H1 (cell line): ENCODE measurements at regions not wholly inside any gene's neighbourhood (a gene's known extent, or its start where the extent isn't known, plus 50 kb on each side); places are given as distances from the start of the nearest gene placed in this dataset.
A peak's percentile ranks its signal among the peaks of the same experiment; 100 is the strongest.

ENCODE experiments used
- CTCF ChIA-PET: fragments of 300-600 bp; sonication (Branson Sonifier 250); formaldehyde crosslinking; loops from one replicate; lab custom pipeline; 2021; ENCODE audit not compliant: partially characterized antibody; lab: Charles Lee
- POLR2A ChIA-PET: fragments of 300-600 bp; sonication (Branson Sonifier 250); formaldehyde crosslinking; loops from one replicate; lab custom pipeline; 2021; ENCODE audit warnings: inconsistent platforms; ENCODE audit not compliant: partially characterized antibody; lab: Charles Lee
- DNase-seq, 2 experiments: peaks; one replicate each; pipeline versions ENCODE4 v3.0.0 to v3.0.0-alpha.2; 2010 to 2022; ENCODE audit warnings: low spot score in 2 of 2, low read depth in 1 of 2, mixed read lengths in 1 of 2
- FAIRE-seq: peaks from 2 replicates; lab custom pipeline; 2011; peaks lifted over from hg19 to GRCh38; lab: Jason Lieb, UNC
- H2AFZ ChIP-seq: 2 replicates; pipeline ENCODE4 v1.8.1; 2012; ENCODE audit warnings: low read length, inconsistent platforms
- H2AK5ac ChIP-seq: 2 replicates; pipeline ENCODE4 v1.6.1; 2013; ENCODE audit warnings: low read depth, low read length
- H2BK120ac ChIP-seq: replicated peaks from 2 replicates; pipeline ENCODE3; 2013; ENCODE audit warnings: low read depth, low read length, inconsistent platforms
- H2BK12ac ChIP-seq: 2 replicates; pipeline ENCODE4 v1.6.1; 2013; ENCODE audit warnings: low read depth, low read length
- H2BK15ac ChIP-seq: 2 replicates; pipeline ENCODE4 v1.6.1; 2013; ENCODE audit warnings: low read length
- H2BK20ac ChIP-seq: 2 replicates; pipeline ENCODE4 v1.6.1; 2013; ENCODE audit warnings: low read length
- H2BK5ac ChIP-seq: 2 replicates; pipeline ENCODE4 v1.6.1; 2013; ENCODE audit warnings: low read depth, low read length
- H3K14ac ChIP-seq: 2 replicates; pipeline ENCODE4 v1.6.1; 2013; ENCODE audit warnings: inconsistent platforms; ENCODE audit not compliant: insufficient read length
- H3K18ac ChIP-seq: 2 replicates; pipeline ENCODE4 v1.6.1; 2013; ENCODE audit warnings: low read length; ENCODE audit errors: extremely low read depth
- H3K23ac ChIP-seq: 2 replicates; pipeline ENCODE4 v1.6.1; 2013; ENCODE audit warnings: inconsistent platforms; ENCODE audit not compliant: insufficient read length
- H3K23me2 ChIP-seq: 2 replicates; pipeline ENCODE4 v1.6.1; 2013; ENCODE audit warnings: low read depth, low read length
- H3K27ac ChIP-seq: 2 replicates; pipeline ENCODE4 v1.6.1; 2011; ENCODE audit warnings: low read depth, low read length, inconsistent platforms
- H3K27me3 ChIP-seq, 4 experiments: replicated peaks in 1 of 4; 1 replicate in 1 of 4; 2 replicates in 3 of 4; pipeline versions ENCODE4 v1.6.1 to v1.8.1; 2011 to 2013; ENCODE audit warnings: low read length in 3 of 4, mild to moderate bottlenecking in 3 of 4, inconsistent platforms in 2 of 4, mixed read lengths in 2 of 4, moderate library complexity in 1 of 4; ENCODE audit not compliant: control insufficient read depth in 3 of 4, insufficient read depth in 3 of 4; ENCODE audit errors: extremely low read depth in 1 of 4
- H3K36me3 ChIP-seq, 4 experiments: 2 replicates each; pipeline versions ENCODE4 v1.6.1 to v1.8.1; 2011 to 2013; ENCODE audit warnings: mild to moderate bottlenecking in 4 of 4, low read length in 3 of 4, moderate library complexity in 2 of 4, control low read depth in 1 of 4, inconsistent platforms in 1 of 4; ENCODE audit not compliant: insufficient read depth in 4 of 4, control insufficient read depth in 2 of 4
- H3K4ac ChIP-seq: replicated peaks from 2 replicates; pipeline ENCODE3; 2013; ENCODE audit warnings: low read length, low read depth, mixed read lengths, inconsistent platforms; ENCODE audit not compliant: insufficient read length
- H3K4me1 ChIP-seq, 4 experiments: replicated peaks in 1 of 4; 1 replicate in 1 of 4; 2 replicates in 3 of 4; pipeline versions ENCODE4 v1.6.1 to v1.8.1; 2011 to 2013; ENCODE audit warnings: low read length in 3 of 4, inconsistent platforms in 2 of 4, mixed read lengths in 1 of 4; ENCODE audit not compliant: insufficient read depth in 4 of 4, control insufficient read depth in 3 of 4
- H3K4me2 ChIP-seq, 2 experiments: 2 replicates each; pipeline versions ENCODE4 v1.6.1 to v1.8.1; 2011 to 2013; ENCODE audit warnings: low read depth in 2 of 2, low read length in 2 of 2, control low read depth in 1 of 2, inconsistent platforms in 1 of 2, mild to moderate bottlenecking in 1 of 2; ENCODE audit not compliant: insufficient read depth in 1 of 2
- H3K4me3 ChIP-seq, 4 experiments: fragments of 200-600, 300-600 bp in 1 of 4; sonication (generic), shearing (Covaris generic), sonication (Bioruptor Twin) in 1 of 4; 2 replicates each; pipeline versions ENCODE4 v1.5.1 to v1.8.1; 2011 to 2016; ENCODE audit warnings: low read length in 4 of 4, low read depth in 3 of 4, control low read depth in 2 of 4, inconsistent platforms in 2 of 4, mild to moderate bottlenecking in 2 of 4, mixed read lengths in 1 of 4, moderate library complexity in 1 of 4; ENCODE audit not compliant: insufficient read depth in 2 of 4; ENCODE audit errors: extremely low read depth in 1 of 4
- H3K56ac ChIP-seq: replicated peaks from 2 replicates; pipeline ENCODE3; 2013; ENCODE audit warnings: low read depth, mild to moderate bottlenecking, mixed read lengths, low read length, inconsistent platforms; ENCODE audit not compliant: insufficient read length
- H3K79me1 ChIP-seq: 2 replicates; pipeline ENCODE4 v1.6.1; 2013; ENCODE audit warnings: low read depth, low read length, control low read depth
- H3K79me2 ChIP-seq, 2 experiments: 2 replicates each; pipeline versions ENCODE4 v1.6.1 to v1.8.1; 2012 to 2013; ENCODE audit warnings: low read length in 2 of 2, mild to moderate bottlenecking in 2 of 2, inconsistent platforms in 1 of 2; ENCODE audit not compliant: insufficient read depth in 2 of 2, control insufficient read depth in 1 of 2
- H3K9ac ChIP-seq, 4 experiments: replicated peaks in 1 of 4; 1 replicate in 1 of 4; 2 replicates in 3 of 4; pipeline versions ENCODE4 v1.6.1 to v1.8.1; 2011 to 2013; ENCODE audit warnings: low read depth in 3 of 4, low read length in 3 of 4, control low read depth in 2 of 4, mild to moderate bottlenecking in 2 of 4, moderate library complexity in 2 of 4, inconsistent platforms in 1 of 4; ENCODE audit errors: extremely low read depth in 1 of 4
- H3K9me3 ChIP-seq, 2 experiments: 2 replicates each; pipeline versions ENCODE4 v1.6.1 to v1.8.1; 2012 to 2013; ENCODE audit warnings: mild to moderate bottlenecking in 2 of 2, moderate library complexity in 2 of 2, control low read depth in 1 of 2, inconsistent platforms in 1 of 2, low read depth in 1 of 2, low read length in 1 of 2, mixed read lengths in 1 of 2; ENCODE audit not compliant: insufficient read depth in 2 of 2
- H4K20me1 ChIP-seq, 2 experiments: replicated peaks in 1 of 2; 2 replicates each; pipeline versions ENCODE3 to v1.8.1; 2011 to 2013; ENCODE audit warnings: inconsistent platforms in 2 of 2, low read length in 2 of 2, mild to moderate bottlenecking in 1 of 2; ENCODE audit not compliant: insufficient read depth in 2 of 2, control insufficient read depth in 1 of 2
- H4K5ac ChIP-seq: 2 replicates; pipeline ENCODE4 v1.6.1; 2013; ENCODE audit warnings: low read length, low read depth, mixed read lengths, inconsistent platforms; ENCODE audit not compliant: insufficient read length
- H4K8ac ChIP-seq: 2 replicates; pipeline ENCODE4 v1.8.0; 2013; ENCODE audit warnings: mild to moderate bottlenecking, moderate library complexity, low read length, inconsistent platforms; ENCODE audit not compliant: insufficient read depth; ENCODE audit errors: extremely low read depth
- H4K91ac ChIP-seq: replicated peaks from 2 replicates; pipeline ENCODE3; 2013; ENCODE audit warnings: low read length, mixed read lengths, inconsistent platforms; ENCODE audit not compliant: insufficient read length
- ASH2L ChIP-seq: fragments of 200-600, 300-600 bp; sonication (generic); IDR thresholded peaks from one replicate; pipeline ENCODE4 v1.7.1; 2017; ENCODE audit warnings: low read length
- CEBPB ChIP-seq: IDR thresholded peaks from 2 replicates; pipeline ENCODE4 v1.6.1; 2012; ENCODE audit warnings: low read depth, low read length
- MAX ChIP-seq: IDR thresholded peaks from 2 replicates; pipeline ENCODE4 v1.6.1; 2012; ENCODE audit warnings: inconsistent platforms
- RAD21 ChIP-seq, 2 experiments: IDR thresholded peaks in 1 of 2; conservative IDR thresholded peaks in 1 of 2; 2 replicates each; pipeline ENCODE4 v1.6.1; 2011; ENCODE audit warnings: low read depth in 2 of 2, low read length in 2 of 2, improper control_type of control experiment in 1 of 2, inconsistent platforms in 1 of 2, mild to moderate bottlenecking in 1 of 2, moderate library complexity in 1 of 2
- SUZ12 ChIP-seq: fragments of 200-600 bp; sonication (generic); IDR thresholded peaks from 2 replicates; pipeline ENCODE4 v1.6.1; 2012; ENCODE audit warnings: mild to moderate bottlenecking, inconsistent platforms, low read length, moderate library complexity, mixed read lengths
- WGBS, 2 experiments: shearing (Covaris generic) in 1 of 2; methylation state at CpG; one replicate each; pipeline versions ENCODE4 v1.1.6 to v1.1.7; 2013 to 2015; ENCODE audit warnings: low lambda C conversion rate in 2 of 2, mixed read lengths in 2 of 2, inconsistent platforms in 1 of 2, low coverage in 1 of 2, missing lambda C conversion rate in 1 of 2; ENCODE audit not compliant: insufficient replicate concordance in 2 of 2, insufficient coverage in 1 of 2, insufficient read length in 1 of 2; ENCODE audit errors: extremely low coverage in 1 of 2, missing lambda C conversion rate in 1 of 2; 5-methylcytosine and 5-hydroxymethylcytosine counted together

GRCh38 chr5:107772418-107773310 is 101.9 kb upstream of the EFNA5 start:
- no peak overlapping the region for H2AFZ ChIP-seq

More at GRCh38 chr5:107772418-107773310, 101.9 kb upstream of the EFNA5 start:
- no peaks in the 10 kb centered on the region; a peak in 1 of 7 replicates for H3K27me3 ChIP-seq
- no peak overlapping the region for H3K27ac ChIP-seq
- no peaks in the 10 kb centered on the region for H3K36me3 ChIP-seq
- no peaks in the 10 kb centered on the region for H4K20me1 ChIP-seq
- no peak for DNase-seq
- no peak overlapping the region for H3K23ac ChIP-seq
- H2AK5ac ChIP-seq: peak overlapping the region; percentile 87; the same call in 1 of the 2 replicates
- no peaks in the 10 kb centered on the region for H3K23me2 ChIP-seq
- no peak overlapping the region for H4K5ac ChIP-seq
- H3K79me2 ChIP-seq: no peaks in the 10 kb centered on the region
- H3K18ac ChIP-seq: peak overlapping the region; percentile 41; the same call in 1 of the 2 replicates
- H2BK12ac ChIP-seq: 0 out of 2 replicates have a peak overlapping the region, but pooled peaks have one; percentile 30
- peak overlapping the region; percentile 31 to 35; a peak in 3 of 4 replicates for H3K4me2 ChIP-seq
- H3K56ac ChIP-seq: no peak overlapping the region
- no peak overlapping the region for H3K14ac ChIP-seq
- ChIA-PET POLR2A (interaction anchor here (1.1 kb wide), 1 partner anchor 8 kb away, joined by 3 read pairs; no protein-coding TSS in a partner anchor), CTCF (interaction anchor here (0.6 kb wide), 1 partner anchor 14 kb away, joined by 3 read pairs; no protein-coding TSS in a partner anchor)
- no peaks in the 10 kb centered on the region for H3K9me3 ChIP-seq
- no peak overlapping the region for H2BK20ac ChIP-seq
- no peak for FAIRE-seq
- peaks cover 0 to 19% (median 6%) of the 10 kb centered on the region in 4 experiments; a peak in 5 of 7 replicates for H3K4me1 ChIP-seq
- no peak overlapping the region; the same call in 1 of the 2 replicates for H4K8ac ChIP-seq
- no peaks in the 10 kb centered on the region for H3K79me1 ChIP-seq
- TF ChIP-seq MAX: no peak
- no peak for TF ChIP-seq SUZ12
- no peak for TF ChIP-seq ASH2L
- TF ChIP-seq RAD21 (IDR thresholded peaks at IDR 0.05 in 1 of 2, conservative IDR thresholded peaks at IDR 0.05 in 1 of 2; ENCODE audit: low read depth in 2 of 2, low read length in 2 of 2): no peak
- no peak for TF ChIP-seq CEBPB
- TF ChIP-seq, all 59 proteins: peak for 0
- Histone ChIP-seq H2BK5ac (no peak overlapping the region), H3K4me3 (peak overlapping the region in 1 of 4 experiments; percentile 11; a peak in 1 of 8 replicates), H4K91ac (no peak overlapping the region), H2BK15ac (no peak overlapping the region), H2BK120ac (no peak overlapping the region), H3K4ac (no peak overlapping the region), H3K9ac (no peak overlapping the region)
- 62% methylated on average over 11 of the region's 11 CpGs; no CpG with 5 or more reads in 1 of the 2 experiments for WGBS, 2 experiments
